ENCODE measurements at regions not wholly inside any gene's neighbourhood (a gene's known extent, or its start where the extent isn't known, plus 50 kb on each side); places are given as distances from the start of the nearest gene placed in this dataset.

GRCh38 chr2:239506961-239507360 lies 106.1 kb upstream of the HDAC4 start:
- TF ChIP-seq CTCF (IDR thresholded peaks at IDR 0.05; ENCODE audit: low read depth, low read length, missing input control) (no peak), ATF3 (IDR thresholded peaks at IDR 0.05) (no peak), RXRA (IDR thresholded peaks at IDR 0.05) (no peak), ZBTB33 (IDR thresholded peaks at IDR 0.05) (no peak), SP1 (IDR thresholded peaks at IDR 0.05) (no peak), TAF1 (conservative IDR thresholded peaks at IDR 0.05) (no peak)

All from liver (tissue), 3 donors.